ENCODE measurements at regions not wholly inside any gene's neighbourhood (a gene's known extent, or its start where the extent isn't known, plus 50 kb on each side); places are given as distances from the start of the nearest gene placed in this dataset.

GRCh38 chr5:159785656-159786055, 130.6 kb upstream of the ADRA1B start:
- DNase-seq, result no peak
- H3K27ac ChIP-seq, result peak overlapping the region in 1 of 10 donors; percentile 25

GRCh38 chr5:159786201-159786600, 130.1 kb upstream of the ADRA1B start:
- no peak for TF ChIP-seq CTCF (IDR thresholded peaks at IDR 0.05)

More at GRCh38 chr5:159785656-159786055, 130.6 kb upstream of the ADRA1B start:
- no peak overlapping the region for H3K4me3 ChIP-seq
- H3K4me1 ChIP-seq, result peaks cover 0 to 13% (median 0%) of the 10 kb centered on the region in 9 donors
- no peak for TF ChIP-seq CTCF (IDR thresholded peaks at IDR 0.05)
- H3K36me3 ChIP-seq, result no peaks in the 10 kb centered on the region
- intact Hi-C loops (cut with DNase I), result no loop called here
- H3K27me3 ChIP-seq, result peaks cover 0 to 4% (median 0%) of the 10 kb centered on the region in 7 donors
- no peaks in the 10 kb centered on the region for H3K9me3 ChIP-seq
- peak in 2 of 8 donors; percentile 31 to 41 for ATAC-seq
- WGBS, 2 donors, result 60 to 63% methylated on average over 3 of the region's 3 CpGs

GRCh38 chr5:159786901-159787691, 129.2 kb upstream of the ADRA1B start:
- Histone ChIP-seq H3K4me3 (no peak overlapping the region), H3K36me3 (no peaks in the 10 kb centered on the region), H3K27ac (peak overlapping the region in 1 of 10 donors; percentile 51), H3K27me3 (peaks cover 0 to 6% (median 0%) of the 10 kb centered on the region in 7 donors), H3K9me3 (no peaks in the 10 kb centered on the region), H3K4me1 (peaks cover 0 to 13% (median 0%) of the 10 kb centered on the region in 9 donors)
- TF ChIP-seq CTCF (IDR thresholded peaks at IDR 0.05), result no peak
- intact Hi-C loops (cut with DNase I), result no loop called here
- ATAC-seq (peak in 6 of 8 donors; percentile 26 to 84 (median 60)), DNase-seq (peak in 1 of 2 donors; percentile 49)
- 70 to 71% methylated on average over 14 of the region's 14 CpGs for WGBS, 2 donors

More at GRCh38 chr5:159786201-159786600, 130.1 kb upstream of the ADRA1B start:
- peaks cover 0 to 4% (median 0%) of the 10 kb centered on the region in 7 donors for H3K27me3 ChIP-seq
- peak overlapping the region in 1 of 10 donors; percentile 25 for H3K27ac ChIP-seq
- ATAC-seq, result no peak
- whole genome bisulfite sequencing, 2 donors, result 89 to 92% methylated on average over 3 of the region's 3 CpGs
- no peaks in the 10 kb centered on the region for H3K36me3 ChIP-seq
- intact Hi-C loops (cut with DNase I), result no loop called here
- H3K4me1 ChIP-seq, result peaks cover 0 to 13% (median 0%) of the 10 kb centered on the region in 9 donors
- no peak overlapping the region for H3K4me3 ChIP-seq
- H3K9me3 ChIP-seq, result no peaks in the 10 kb centered on the region
- DNase-seq, result no peak

- H3K4me3 ChIP-seq, result no peak overlapping the region
- H3K27me3 ChIP-seq, result peaks cover 0 to 6% (median 0%) of the 10 kb centered on the region in 7 donors
- no peaks in the 10 kb centered on the region for H3K36me3 ChIP-seq
- intact Hi-C loops (cut with DNase I), result no loop called here
- no peak for TF ChIP-seq CTCF (IDR thresholded peaks at IDR 0.05)
- peak in 1 of 8 donors; percentile 8 for ATAC-seq
- H3K9me3 ChIP-seq, result no peaks in the 10 kb centered on the region
- WGBS, 2 donors, result 61 to 72% methylated on average over 2 of the region's 2 CpGs
- H3K27ac ChIP-seq, result no peak overlapping the region
- no peak for DNase-seq
- H3K4me1 ChIP-seq, result peaks cover 0 to 13% (median 0%) of the 10 kb centered on the region in 9 donors
Observed at GRCh38 chr5:159787837-159788236, 128.4 kb upstream of the ADRA1B start.

Data from heart right ventricle (tissue), 16 donors.